ENCODE measurements at regions not wholly inside any gene's neighbourhood (a gene's known extent, or its start where the extent isn't known, plus 50 kb on each side); places are given as distances from the start of the nearest gene placed in this dataset.
A peak's percentile ranks its signal among the peaks of the same experiment; 100 is the strongest.
"Not testable (repeated sequence)": the region's sequence is repeated elsewhere in the genome, so short reads cannot be mapped to it uniquely, and the experiment has no call there.

DNA sequence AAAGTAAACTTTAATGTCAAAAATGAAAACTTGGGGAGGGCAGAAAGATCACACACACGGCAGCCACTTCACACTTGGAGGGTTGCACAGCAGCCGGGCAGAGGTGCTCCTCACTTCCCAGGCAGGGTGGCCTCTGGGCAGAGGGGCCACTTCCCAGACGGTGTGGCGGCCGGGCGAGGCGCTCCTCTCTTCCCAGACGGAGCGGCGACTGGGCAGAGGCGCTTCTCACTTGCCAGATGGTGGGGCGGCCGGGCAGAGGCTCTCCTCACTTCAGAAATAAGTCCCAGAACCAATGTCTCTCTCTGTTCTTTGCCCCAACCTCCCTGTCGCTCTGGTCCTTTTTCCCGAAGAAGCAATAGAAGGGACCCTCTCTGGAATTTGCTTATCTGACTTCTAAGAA is 65.7 kb upstream of the LRPPRC start:
- DNase-seq (ENCODE audit: low read depth in 1 of 2, low spot score in 1 of 2) (no peak), ATAC-seq (peak; percentile 22 to 38; a peak in 3 of 6 replicates), FAIRE-seq (no peak)
- H3K4me3 ChIP-seq = no peak overlapping the region
- WGBS (ENCODE audit: missing lambda C conversion rate) = 81% methylated on average over 15 of the region's 15 CpGs
- TF ChIP-seq EHF (CRISPR knock-in tag; IDR thresholded peaks at IDR 0.05) (no peak), CEBPB (IDR thresholded peaks at IDR 0.05) (no peak), HOXB13 (CRISPR knock-in tag; IDR thresholded peaks at IDR 0.05; ENCODE audit: low read depth) (no peak), PBX3 (IDR thresholded peaks at IDR 0.05) (no peak)
- TF ChIP-seq, protein P1, sequence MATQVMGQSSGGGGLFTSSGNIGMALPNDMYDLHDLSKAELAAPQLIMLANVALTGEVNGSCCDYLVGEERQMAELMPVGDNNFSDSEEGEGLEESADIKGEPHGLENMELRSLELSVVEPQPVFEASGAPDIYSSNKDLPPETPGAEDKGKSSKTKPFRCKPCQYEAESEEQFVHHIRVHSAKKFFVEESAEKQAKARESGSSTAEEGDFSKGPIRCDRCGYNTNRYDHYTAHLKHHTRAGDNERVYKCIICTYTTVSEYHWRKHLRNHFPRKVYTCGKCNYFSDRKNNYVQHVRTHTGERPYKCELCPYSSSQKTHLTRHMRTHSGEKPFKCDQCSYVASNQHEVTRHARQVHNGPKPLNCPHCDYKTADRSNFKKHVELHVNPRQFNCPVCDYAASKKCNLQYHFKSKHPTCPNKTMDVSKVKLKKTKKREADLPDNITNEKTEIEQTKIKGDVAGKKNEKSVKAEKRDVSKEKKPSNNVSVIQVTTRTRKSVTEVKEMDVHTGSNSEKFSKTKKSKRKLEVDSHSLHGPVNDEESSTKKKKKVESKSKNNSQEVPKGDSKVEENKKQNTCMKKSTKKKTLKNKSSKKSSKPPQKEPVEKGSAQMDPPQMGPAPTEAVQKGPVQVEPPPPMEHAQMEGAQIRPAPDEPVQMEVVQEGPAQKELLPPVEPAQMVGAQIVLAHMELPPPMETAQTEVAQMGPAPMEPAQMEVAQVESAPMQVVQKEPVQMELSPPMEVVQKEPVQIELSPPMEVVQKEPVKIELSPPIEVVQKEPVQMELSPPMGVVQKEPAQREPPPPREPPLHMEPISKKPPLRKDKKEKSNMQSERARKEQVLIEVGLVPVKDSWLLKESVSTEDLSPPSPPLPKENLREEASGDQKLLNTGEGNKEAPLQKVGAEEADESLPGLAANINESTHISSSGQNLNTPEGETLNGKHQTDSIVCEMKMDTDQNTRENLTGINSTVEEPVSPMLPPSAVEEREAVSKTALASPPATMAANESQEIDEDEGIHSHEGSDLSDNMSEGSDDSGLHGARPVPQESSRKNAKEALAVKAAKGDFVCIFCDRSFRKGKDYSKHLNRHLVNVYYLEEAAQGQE (IDR thresholded peaks at IDR 0.05) = no peak
- no peaks in the 10 kb centered on the region; the same call in 2 of the 3 replicates for H3K9me3 ChIP-seq
- CTCF ChIA-PET = interaction anchor here (2.7 to 3.6 kb wide), 4 partner anchors 17 to 418 kb away, joined by 6 to 22 read pairs (median 12); no protein-coding TSS in a partner anchor
- POLR2A ChIA-PET = no interaction called here
- H3K4me2 ChIP-seq = peak overlapping the region; percentile 46
- peaks cover 24% of the 10 kb centered on the region for H3K4me1 ChIP-seq
- H3K27ac ChIP-seq = peak overlapping the region in 1 of 2 experiments; percentile 40; a peak in 1 of 6 replicates

GRCh38 chr2:44061876-44062275 is 66.1 kb upstream of the LRPPRC start:
- DNase-seq (ENCODE audit: low read depth in 1 of 2, low spot score in 1 of 2) (peak in 1 of 2 experiments; percentile 26), FAIRE-seq (no peak), ATAC-seq (peak; percentile 69 to 73; a peak in 4 of 6 replicates)
- POLR2A ChIA-PET = interaction anchor here (0.5 kb wide), 1 partner anchor 297 kb away, joined by 3 read pairs; no protein-coding TSS in a partner anchor
- CTCF ChIA-PET = interaction anchor here (1.8 to 3.6 kb wide), 5 partner anchors 17 to 417 kb away, joined by 5 to 22 read pairs (median 8); no protein-coding TSS in a partner anchor
- TF ChIP-seq MAX (IDR thresholded peaks at IDR 0.05) = no peak
- TF ChIP-seq TFCP2L1 (CRISPR knock-in tag; IDR thresholded peaks at IDR 0.05) = no peak
- TF ChIP-seq FOSL2 (IDR thresholded peaks at IDR 0.05) = no peak
- no peak for TF ChIP-seq FOSL2 (CRISPR knock-in tag; IDR thresholded peaks at IDR 0.05)
- TF ChIP-seq MAZ (IDR thresholded peaks at IDR 0.05; ENCODE audit: borderline replicate concordance, low read depth, low read length) = no peak
- TF ChIP-seq CEBPB (IDR thresholded peaks at IDR 0.05) = peak; percentile 49 to 61; a peak in 1 of 4 replicates
- no peak for TF ChIP-seq HOXB13 (CRISPR knock-in tag; IDR thresholded peaks at IDR 0.05; ENCODE audit: low read depth)
- TF ChIP-seq HOXB5 (CRISPR knock-in tag; IDR thresholded peaks at IDR 0.05) = no peak
- TF ChIP-seq, protein P2, sequence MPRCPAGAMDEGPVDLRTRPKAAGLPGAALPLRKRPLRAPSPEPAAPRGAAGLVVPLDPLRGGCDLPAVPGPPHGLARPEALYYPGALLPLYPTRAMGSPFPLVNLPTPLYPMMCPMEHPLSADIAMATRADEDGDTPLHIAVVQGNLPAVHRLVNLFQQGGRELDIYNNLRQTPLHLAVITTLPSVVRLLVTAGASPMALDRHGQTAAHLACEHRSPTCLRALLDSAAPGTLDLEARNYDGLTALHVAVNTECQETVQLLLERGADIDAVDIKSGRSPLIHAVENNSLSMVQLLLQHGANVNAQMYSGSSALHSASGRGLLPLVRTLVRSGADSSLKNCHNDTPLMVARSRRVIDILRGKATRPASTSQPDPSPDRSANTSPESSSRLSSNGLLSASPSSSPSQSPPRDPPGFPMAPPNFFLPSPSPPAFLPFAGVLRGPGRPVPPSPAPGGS (IDR thresholded peaks at IDR 0.05) = no peak
- no peak for TF ChIP-seq KDM1A (IDR thresholded peaks at IDR 0.05; ENCODE audit: low read depth)
- no peak for TF ChIP-seq ZSCAN20 (CRISPR knock-in tag; IDR thresholded peaks at IDR 0.05)
- TF ChIP-seq HES2 (IDR thresholded peaks at IDR 0.05) = peak; percentile 8; the same call in 1 of the 2 replicates
- H3K4me2 ChIP-seq = peak overlapping the region; percentile 46
- H3K9me3 ChIP-seq = no peaks in the 10 kb centered on the region; the same call in 2 of the 3 replicates
- peaks cover 24% of the 10 kb centered on the region for H3K4me1 ChIP-seq
- peak overlapping the region; percentile 23 to 57; a peak in 1 of 6 replicates for H3K27ac ChIP-seq
- 16% methylated on average over 7 of the region's 7 CpGs for WGBS (ENCODE audit: missing lambda C conversion rate)
- H3K4me3 ChIP-seq = no peak overlapping the region

- H3K9me3 ChIP-seq = no peaks in the 10 kb centered on the region; the same call in 2 of the 3 replicates
- H3K27ac ChIP-seq = peak overlapping the region in 1 of 2 experiments; percentile 57; a peak in 1 of 6 replicates
- H3K4me3 ChIP-seq = no peak overlapping the region
- 87% methylated on average over 4 of the region's 4 CpGs for WGBS (ENCODE audit: missing lambda C conversion rate)
- TF ChIP-seq HMGXB4 (CRISPR knock-in tag; IDR thresholded peaks at IDR 0.05; ENCODE audit: borderline replicate concordance) (no peak), CEBPB (IDR thresholded peaks at IDR 0.05) (no peak), CHD2 (IDR thresholded peaks at IDR 0.05; ENCODE audit: low read length, partially characterized antibody) (no peak), GATA3 (IDR thresholded peaks at IDR 0.05; ENCODE audit: borderline replicate concordance) (no peak)
- DNase-seq (ENCODE audit: low read depth in 1 of 2, low spot score in 1 of 2) (no peak), ATAC-seq (peak in 1 of 2 experiments; percentile 56; a peak in 2 of 6 replicates), FAIRE-seq (no peak)
- H3K4me2 ChIP-seq = no peak overlapping the region
- ChIA-PET CTCF (interaction anchor here (0.6 to 3.6 kb wide), 10 partner anchors 9 to 892 kb away, joined by 3 to 22 read pairs (median 6); no protein-coding TSS in a partner anchor), POLR2A (no interaction called here)
- peaks cover 24% of the 10 kb centered on the region for H3K4me1 ChIP-seq
Observed at GRCh38 chr2:44063033-44063432, 67.2 kb upstream of the LRPPRC start.

DNA sequence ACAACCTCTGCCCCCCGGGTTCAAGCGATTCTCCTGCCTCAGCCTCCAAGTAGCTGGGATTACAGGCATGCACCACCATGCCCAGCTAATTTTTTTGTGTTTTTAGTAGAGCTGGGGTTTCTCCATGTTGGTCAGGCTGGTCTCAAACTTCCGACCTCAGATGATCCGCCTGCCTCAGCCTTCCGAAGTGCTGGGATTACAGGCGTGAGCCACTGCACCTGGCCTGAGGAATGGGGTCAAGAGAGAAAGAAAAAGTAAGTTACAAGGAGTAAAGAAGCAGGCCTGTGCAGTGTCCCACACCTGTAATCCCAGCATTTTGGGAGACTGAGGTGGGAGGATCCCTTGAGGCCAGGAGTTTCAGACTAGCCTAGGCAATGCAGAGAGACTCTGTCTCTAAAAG is 68.5 kb upstream of the LRPPRC start:
- not testable (repeated sequence) for H3K9me3 ChIP-seq; ATAC-seq; FAIRE-seq; H3K4me3 ChIP-seq; DNase-seq (ENCODE audit: low read depth in 1 of 2, low spot score in 1 of 2); H3K27ac ChIP-seq; H3K4me2 ChIP-seq
- 88% methylated on average over 6 of the region's 6 CpGs for WGBS (ENCODE audit: missing lambda C conversion rate)
- ChIA-PET CTCF (interaction anchor here (0.6 to 3.6 kb wide), 7 partner anchors 16 to 415 kb away, joined by 3 to 22 read pairs (median 6); no protein-coding TSS in a partner anchor), POLR2A (interaction anchor here (0.6 kb wide), 1 partner anchor 8 kb away, joined by 7 read pairs; no protein-coding TSS in a partner anchor)
- peaks cover 24% of the 10 kb centered on the region for H3K4me1 ChIP-seq
